ENCODE measurements at regions not wholly inside any gene's neighbourhood (a gene's known extent, or its start where the extent isn't known, plus 50 kb on each side); places are given as distances from the start of the nearest gene placed in this dataset.

- TF ChIP-seq ISL2 (CRISPR knock-in tag; IDR thresholded peaks at IDR 0.05) (peak; percentile 64), POLR2AphosphoS5 (IDR thresholded peaks at IDR 0.05; ENCODE audit: low read depth, low read length) (no peak), TGIF2 (CRISPR knock-in tag; IDR thresholded peaks at IDR 0.05) (peak; percentile 91), REPIN1 (CRISPR knock-in tag; IDR thresholded peaks at IDR 0.05; ENCODE audit: borderline replicate concordance, low read depth) (peak; percentile 65), GRHL1 (CRISPR knock-in tag; conservative IDR thresholded peaks at IDR 0.05) (no peak), ETS1 (CRISPR knock-in tag; IDR thresholded peaks at IDR 0.05) (0 out of 2 replicates have a peak, but pooled peaks have one; percentile 60), GATAD1 (CRISPR knock-in tag; IDR thresholded peaks at IDR 0.05) (0 out of 2 replicates have a peak, but pooled peaks have one; percentile 28), ZNF777 (CRISPR knock-in tag; IDR thresholded peaks at IDR 0.05) (peak; percentile 66; the same call in 1 of the 2 replicates), FUBP1 (CRISPR knock-in tag; IDR thresholded peaks at IDR 0.05; ENCODE audit: borderline replicate concordance) (no peak), MTF1 (CRISPR knock-in tag; IDR thresholded peaks at IDR 0.05) (0 out of 2 replicates have a peak, but pooled peaks have one; percentile 59), ZBTB20 (CRISPR knock-in tag; IDR thresholded peaks at IDR 0.05; ENCODE audit: borderline replicate concordance, low read depth) (peak; percentile 31; the same call in 1 of the 2 replicates), AHR (CRISPR knock-in tag; IDR thresholded peaks at IDR 0.05) (peak; percentile 77; the same call in 1 of the 2 replicates), SIX4 (CRISPR knock-in tag; IDR thresholded peaks at IDR 0.05) (0 out of 2 replicates have a peak, but pooled peaks have one; percentile 59), HBP1 (CRISPR knock-in tag; IDR thresholded peaks at IDR 0.05; ENCODE audit: low read depth) (peak; percentile 93), ZNF720 (CRISPR knock-in tag; IDR thresholded peaks at IDR 0.05) (no peak), ZNF530 (CRISPR knock-in tag; IDR thresholded peaks at IDR 0.05; ENCODE audit: low read depth) (no peak), ZNF329 (CRISPR knock-in tag; IDR thresholded peaks at IDR 0.05; ENCODE audit: low read depth) (0 out of 2 replicates have a peak, but pooled peaks have one; percentile 45), SCMH1 (CRISPR knock-in tag; IDR thresholded peaks at IDR 0.05; ENCODE audit: borderline replicate concordance) (no peak), ZNF816 (CRISPR knock-in tag; IDR thresholded peaks at IDR 0.05; ENCODE audit: borderline replicate concordance) (no peak), TOPORS (CRISPR knock-in tag; IDR thresholded peaks at IDR 0.05) (no peak), PAWR (CRISPR knock-in tag; IDR thresholded peaks at IDR 0.05; ENCODE audit: borderline replicate concordance) (no peak), ZNF232 (CRISPR knock-in tag; IDR thresholded peaks at IDR 0.05; ENCODE audit: borderline replicate concordance) (peak; percentile 92), ZNF761 (CRISPR knock-in tag; conservative IDR thresholded peaks at IDR 0.05) (no peak), ZNF576 (CRISPR knock-in tag; IDR thresholded peaks at IDR 0.05) (no peak), AKAP8 (CRISPR knock-in tag; IDR thresholded peaks at IDR 0.05) (0 out of 2 replicates have a peak, but pooled peaks have one; percentile 32)
Measured at GRCh38 chr10:123614888-123615287, 51.3 kb upstream of the GPR26 start (continued).

Data from HepG2 (cell line).